NCI-H1105 (cell line): ENCODE measurements at regions not wholly inside any gene's neighbourhood (a gene's known extent, or its start where the extent isn't known, plus 50 kb on each side); places are given as distances from the start of the nearest gene placed in this dataset.
"Not testable (repeated sequence)": the region's sequence is repeated elsewhere in the genome, so short reads cannot be mapped to it uniquely, and the experiment has no call there.

Source experiments
- DNase-seq: peaks from one replicate; lab custom pipeline; 2025; lab: John Stamatoyannopoulos, UW

DNA sequence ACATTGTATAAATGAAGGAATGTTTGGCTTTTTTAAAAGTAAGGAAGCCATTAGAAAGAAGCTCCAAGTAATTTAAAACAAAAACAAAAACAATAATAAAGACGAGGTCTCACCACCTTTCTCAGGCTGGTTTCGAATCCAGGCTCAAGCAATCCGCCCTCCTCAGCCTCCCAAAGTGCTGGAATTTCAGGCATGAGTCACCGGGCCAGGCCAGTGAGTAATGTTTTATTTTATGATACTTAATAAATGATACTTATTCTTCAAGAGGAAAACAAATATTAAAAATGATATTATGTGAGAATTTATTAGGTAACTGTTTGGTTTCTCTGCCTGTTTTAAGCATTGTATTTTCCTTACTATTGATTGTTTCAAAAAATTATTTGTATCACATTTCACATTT is 201.4 kb upstream of the BRINP3 start:
- DNase-seq = no peak

DNA sequence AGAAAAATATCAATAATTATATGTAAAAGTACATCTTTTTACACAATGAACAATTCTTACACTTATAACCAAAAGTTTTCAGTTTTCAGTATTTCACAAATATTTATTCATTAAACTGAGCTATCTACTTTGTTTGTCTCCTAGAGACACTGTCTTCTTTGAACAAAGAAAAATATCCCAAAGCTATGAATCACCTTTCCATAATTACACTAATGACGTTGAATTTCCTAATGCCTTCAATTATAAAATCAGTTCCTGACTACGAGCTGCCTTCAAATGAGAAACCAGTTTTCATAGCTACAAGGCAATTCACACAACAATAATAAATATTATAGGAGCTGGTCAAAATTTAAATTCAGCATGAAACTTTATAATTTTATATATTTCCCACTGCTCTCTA is 201.8 kb upstream of the BRINP3 start:
- no peak for DNase-seq

DNA sequence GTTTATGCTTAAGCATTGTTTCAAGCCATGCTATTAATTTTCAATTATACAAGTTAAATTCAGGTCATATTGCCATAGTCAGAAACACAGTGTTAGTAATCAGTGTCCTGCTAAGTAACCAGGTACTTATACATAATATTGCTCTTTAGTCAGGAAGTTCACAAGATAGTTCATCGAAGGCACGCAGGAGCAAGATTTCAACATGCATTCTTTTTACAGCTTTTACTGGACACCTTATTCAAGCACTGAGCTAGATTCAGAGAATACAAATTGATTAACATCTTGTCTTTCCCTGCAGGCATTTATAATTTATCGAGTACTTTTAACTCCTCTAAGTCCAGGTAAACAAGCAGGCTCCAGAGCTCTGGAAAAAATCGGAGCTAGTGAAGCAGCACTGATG is 202.3 kb upstream of the BRINP3 start:
- DNase-seq = no peak

DNA sequence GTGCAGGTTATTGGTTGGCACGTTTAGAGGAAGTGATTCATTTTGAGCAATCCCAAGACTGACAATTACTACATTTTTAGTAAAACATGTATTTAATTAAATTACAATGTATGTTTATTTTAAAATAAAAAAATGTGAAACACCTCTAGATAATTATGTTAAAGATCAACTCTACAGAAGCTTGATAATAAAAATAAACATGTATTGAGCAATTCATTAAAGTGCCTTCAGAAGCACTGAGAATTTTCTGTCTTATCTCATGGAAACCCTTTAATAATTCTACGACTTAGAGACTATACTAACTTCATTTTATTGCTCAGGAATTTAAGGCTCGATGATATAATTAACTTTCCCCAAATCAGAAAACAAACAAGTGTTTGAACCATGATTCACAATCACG is 208.0 kb upstream of the BRINP3 start:
- DNase-seq = no peak

DNA sequence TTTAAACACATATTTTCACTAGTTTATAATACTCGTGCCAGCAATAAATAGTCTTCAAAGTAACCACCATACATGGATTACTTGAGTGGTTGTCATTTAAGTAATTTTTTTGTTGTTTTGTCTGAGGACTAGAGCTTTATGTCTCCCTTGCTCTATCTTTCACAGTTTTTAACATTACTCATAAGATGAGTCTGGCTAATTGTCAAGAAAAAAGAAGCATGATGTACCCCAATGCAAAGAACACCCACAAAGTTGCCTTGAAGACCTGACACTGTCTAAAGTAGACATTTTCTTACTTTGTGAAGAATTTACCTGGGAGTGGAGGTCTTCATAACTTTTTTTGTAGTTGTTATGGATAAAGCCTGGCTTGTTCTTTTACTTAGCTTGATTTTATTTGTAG is 210.4 kb upstream of the BRINP3 start:
- no peak for DNase-seq

DNA sequence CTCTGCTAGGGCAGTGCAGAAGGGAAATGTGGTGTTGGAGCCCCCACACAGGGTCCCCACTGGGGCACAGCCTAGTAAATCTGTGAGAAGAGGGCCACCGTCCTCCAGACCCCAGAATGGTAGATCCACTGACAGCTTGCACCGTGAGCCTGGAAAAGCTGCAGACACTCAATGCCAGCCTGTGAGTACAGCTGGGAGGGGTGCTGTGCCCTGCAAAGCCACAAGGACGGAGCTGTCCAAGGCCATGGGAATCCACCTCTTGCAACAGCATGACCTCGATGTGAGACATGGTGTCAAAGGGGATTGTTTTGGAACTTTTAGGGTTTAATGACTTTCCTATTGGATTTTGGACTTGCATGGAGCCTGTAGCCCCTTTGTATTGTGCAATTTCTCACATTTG is 220.8 kb upstream of the BRINP3 start:
- DNase-seq = not testable (repeated sequence)

DNA sequence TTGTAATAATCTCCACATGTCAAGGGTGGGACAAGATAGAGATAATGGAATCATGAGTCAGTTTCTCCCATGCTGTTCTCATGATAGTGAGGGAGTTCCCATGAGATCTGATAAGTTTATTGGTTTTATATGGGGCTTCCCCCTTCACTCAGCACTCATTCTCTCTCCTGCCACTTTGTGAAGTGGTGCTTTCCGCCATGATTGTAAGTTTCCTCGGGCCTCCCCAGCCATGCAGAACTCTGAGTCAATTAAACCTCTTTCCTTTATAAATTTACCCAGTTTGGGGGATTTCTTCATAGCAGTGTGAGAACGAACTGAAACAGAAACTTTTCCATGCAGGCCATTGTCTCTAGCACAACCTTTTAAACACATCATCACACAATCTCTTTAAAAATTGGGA is 221.5 kb upstream of the BRINP3 start:
- no peak for DNase-seq

DNA sequence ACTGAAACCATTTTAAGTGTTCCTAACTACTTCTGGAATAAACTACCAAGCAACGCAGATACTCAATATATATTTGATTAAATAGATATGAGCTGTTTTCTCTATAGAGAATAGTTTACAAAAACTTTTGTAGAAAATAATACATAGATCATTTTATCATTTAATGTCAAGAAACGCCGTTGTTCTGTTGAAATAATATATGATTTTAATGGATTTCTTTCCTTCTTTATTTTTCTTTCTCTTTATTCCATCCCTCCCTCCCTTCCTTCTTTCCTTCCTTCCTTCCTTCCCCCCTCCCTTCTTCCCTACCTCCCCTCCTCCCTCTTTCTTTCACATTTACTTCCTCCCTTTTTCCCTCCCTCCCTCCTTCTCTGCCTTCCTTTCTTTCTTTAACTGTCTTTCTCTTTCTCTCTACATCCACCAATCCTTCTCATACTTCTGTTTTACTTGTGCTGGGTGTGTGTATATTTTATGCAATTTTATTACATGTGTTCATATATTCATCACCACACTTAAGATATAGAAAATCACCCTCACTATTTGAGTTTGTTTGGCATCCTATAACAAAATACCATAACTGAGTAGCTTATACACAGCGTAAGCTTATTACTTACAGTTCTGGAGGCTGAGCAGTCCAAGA is 230.9 kb upstream of the BRINP3 start:
- no peak for DNase-seq

DNA sequence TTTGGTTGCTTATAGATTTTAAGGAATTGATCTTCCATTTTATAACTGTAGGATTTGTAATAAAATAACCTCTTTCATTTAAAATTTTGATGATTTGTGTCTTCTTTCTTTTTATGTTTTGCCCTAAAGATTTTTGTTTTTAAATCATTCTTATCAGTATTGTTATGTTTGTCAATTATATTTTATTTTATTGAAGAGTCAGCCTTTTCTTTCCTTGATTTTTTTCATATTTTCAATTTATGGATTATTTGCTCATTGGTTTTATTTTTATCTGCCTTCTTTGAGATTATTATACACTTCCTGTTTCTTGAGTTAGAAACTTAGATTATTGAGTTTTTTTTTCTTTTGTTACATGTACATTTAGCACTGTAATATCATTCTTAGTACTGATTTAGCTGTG is 233.4 kb upstream of the BRINP3 start:
- no peak for DNase-seq

DNA sequence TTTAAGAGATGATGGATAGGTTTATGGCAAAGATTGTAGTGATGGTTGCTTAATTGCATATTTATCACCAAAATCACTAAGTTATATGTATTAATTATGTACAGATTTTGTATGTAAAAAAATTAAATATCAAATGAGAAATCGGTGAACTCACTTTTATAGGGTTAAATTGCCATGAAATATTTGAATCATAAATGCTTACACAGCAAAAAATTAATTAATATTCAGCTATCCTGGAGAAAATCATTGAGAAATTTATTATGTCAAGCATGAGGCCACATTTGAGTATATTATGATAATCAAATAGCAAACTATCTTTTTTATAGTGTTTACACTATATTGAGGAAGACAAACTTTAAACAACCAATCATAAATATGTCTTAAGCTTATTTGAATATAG is 239.4 kb upstream of the BRINP3 start:
- DNase-seq = no peak

DNA sequence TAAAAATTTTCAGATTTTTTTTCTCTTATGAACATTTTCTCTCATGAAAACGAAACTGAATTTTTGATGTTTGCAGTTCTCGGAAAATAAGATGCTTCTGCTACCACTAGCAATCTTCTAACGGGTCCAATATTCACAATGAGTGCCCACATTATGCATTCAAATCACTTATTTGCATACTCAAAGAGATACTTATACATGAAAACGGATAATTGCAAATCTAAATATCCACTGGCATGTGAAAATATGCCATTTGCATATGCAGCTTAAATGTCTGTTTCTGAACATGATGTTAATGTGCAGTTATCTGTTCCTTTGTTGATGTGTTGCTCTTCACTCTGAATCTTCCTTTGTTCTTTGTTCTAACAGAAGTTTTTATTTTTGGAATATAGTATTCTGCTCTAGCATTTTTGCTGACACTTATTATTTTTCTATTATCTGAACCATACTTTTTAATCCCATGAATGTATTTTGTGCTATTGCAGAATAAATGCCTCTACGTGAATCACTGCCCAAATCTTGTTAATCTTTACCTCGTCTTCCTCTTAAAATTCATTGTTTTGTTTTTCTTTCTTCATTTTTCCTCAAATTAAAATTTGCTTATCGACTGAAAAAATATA is 259.4 kb upstream of the BRINP3 start:
- no peak for DNase-seq

DNA sequence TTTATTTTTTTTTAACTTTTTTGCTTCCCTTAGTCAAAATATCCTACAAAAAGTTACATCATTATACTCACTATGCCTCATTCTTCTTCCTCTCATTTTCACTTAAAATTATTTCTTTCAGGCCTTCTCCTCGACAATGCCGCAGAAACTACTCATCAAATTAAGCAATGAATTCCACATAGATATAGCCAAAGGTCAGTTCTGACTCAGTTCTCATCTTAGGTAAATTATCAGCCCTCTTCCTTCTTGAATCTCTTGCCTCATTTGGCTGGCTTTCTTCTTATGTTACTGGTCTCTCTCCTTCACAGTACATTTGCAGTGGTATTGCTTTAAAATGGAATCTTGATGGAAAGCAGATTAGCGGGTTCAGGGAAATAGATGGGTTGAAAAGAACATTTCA is 260.7 kb upstream of the BRINP3 start:
- no peak for DNase-seq

DNA sequence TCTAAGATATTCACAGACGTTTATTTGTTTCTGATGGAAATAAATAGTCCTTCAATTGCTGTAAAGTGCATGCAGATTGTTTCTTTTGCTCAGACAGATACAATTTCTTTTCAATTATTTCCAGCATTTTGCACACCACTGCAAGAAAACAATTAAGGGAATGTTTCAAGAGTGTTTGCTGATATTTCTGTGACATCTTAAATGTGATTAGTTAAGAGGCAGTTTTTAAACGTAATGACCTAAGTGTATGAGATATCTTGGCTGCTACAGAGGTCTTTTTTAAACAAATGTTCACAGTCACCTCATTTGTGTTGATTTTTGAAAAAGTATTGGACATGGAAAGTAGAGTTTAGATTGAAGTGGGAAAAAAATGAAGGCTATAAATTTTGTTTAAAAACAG is 262.3 kb upstream of the BRINP3 start:
- no peak for DNase-seq

DNA sequence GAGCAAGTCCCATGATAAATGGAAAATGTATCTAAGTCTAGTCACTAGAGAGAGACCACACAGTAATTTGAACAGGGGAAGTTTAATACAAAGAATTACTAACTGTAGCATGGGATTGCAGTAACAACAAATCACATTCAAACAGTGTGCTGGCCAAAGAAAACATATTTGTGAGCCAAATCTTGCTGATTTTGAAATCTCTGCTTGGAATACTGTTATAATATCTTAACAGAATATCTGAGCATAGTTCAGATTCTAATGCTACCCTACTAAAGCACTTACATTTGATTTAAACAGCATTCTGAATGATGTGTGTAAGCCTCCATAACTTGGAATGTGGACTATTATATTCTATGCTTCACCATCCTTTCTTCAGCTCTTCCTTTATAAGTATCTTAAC is 270.0 kb upstream of the BRINP3 start:
- no peak for DNase-seq

DNA sequence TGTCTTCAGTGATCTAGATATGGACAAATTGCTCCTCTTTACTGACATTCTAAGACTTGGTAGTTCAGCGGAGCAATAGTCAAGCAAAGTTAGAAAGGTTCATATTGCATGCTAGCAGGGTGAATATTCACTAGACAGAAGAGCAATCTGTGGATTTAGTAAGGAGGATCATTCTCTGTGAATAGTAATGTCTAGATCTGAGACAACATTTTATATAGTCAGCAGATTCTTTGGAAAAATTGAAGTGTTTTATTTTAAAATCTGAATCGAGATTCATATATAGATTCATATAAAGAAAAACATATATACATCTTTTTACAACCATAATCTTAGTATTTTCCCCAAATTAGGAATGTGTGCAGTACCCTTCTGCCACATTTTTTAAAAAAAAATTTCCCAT is 274.5 kb upstream of the BRINP3 start:
- no peak for DNase-seq

DNA sequence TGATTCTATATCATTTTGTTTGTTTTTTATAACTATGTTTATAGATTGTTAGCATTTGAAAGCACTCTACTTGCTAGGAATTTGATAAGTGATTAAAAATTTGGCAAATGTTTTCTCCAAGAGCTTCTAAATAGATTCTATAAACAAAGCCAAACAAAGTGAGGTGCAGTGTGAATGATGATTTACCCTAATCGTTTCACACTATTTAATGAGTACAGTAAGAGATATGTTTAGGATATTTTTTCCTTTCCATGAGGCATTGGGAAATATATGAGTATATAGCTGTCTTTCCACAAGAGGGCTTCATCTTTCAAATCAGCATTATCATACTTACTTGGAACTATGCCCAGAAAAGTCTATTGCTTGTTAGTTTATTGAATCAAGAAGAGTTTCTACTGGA is 277.0 kb upstream of the BRINP3 start:
- peak; percentile 95 for DNase-seq

DNA sequence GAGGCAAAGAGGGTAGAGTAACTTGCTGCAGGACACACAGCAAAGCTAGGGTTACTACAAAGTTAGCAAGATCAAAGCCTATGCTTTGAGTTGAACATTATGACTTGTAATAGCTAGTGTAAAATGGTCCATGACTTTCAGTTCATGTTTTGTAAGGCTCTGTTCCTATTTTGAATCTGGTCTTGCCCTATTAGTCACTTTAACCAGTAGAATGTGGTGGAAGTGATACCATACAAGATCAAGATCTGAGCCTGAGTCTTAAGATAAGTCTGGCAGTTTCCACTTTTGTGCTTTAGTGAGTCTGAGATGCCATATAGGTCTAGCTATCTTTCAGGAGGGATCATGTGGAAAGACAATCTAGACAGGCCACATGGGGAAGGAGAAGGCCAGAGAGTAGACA is 282.1 kb upstream of the BRINP3 start:
- DNase-seq = no peak

DNA sequence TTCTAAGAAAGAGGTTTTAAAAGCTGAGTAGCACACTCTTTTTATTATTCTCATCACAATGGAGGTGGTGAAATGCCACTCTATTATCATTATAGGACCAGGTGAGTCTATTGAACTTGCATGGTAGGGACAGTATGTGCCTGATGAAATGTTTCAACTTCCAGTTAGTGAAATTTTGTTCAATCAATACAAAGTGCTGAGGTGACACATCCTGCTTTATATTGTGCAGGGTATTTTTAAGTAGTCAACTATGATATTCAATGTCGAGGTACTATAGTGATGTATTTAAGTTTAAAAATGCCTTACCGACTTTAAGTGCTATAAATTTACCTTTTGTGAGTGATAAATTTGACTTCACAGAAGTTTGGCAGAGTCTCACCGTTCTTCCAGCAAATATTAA is 284.7 kb upstream of the BRINP3 start:
- no peak for DNase-seq

DNA sequence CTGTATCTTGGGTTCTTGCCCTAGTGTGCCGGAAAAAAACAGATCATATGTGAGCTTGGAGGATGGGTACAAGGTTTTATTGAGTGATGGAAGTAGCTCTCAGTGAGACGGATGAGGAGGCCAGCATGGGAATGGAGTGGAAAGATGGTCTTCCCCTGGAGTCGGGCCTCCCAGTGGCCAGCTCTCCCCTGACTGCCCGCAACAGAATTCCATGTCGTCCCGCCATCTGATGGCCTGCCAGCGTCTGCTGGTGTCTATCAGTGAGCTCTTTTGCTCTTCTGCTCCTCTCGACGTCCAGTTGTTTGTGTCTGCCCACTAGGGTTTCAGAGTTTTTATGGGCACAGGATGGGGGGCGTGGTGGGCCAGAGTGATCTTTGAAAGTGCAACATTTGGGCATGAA is 315.2 kb upstream of the BRINP3 start:
- no peak for DNase-seq

DNA sequence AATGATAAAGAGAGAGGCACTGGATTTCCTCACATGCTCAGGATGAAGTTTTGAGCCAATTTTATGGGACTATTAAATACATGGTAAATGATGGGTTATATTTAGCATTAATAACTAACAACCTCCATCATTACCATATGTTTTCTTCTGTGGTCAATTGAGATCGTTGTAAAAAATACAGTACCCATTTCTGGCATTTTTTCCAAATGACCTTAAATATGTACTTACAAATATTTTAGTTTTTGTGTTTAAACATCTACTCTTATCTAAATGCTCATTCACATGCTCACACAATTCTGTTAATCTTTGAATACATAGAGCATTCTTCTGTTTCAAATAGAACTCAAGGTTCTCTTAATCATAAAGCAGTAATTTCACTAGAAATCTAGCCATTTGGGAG is 330.0 kb upstream of the BRINP3 start:
- DNase-seq = no peak

DNA sequence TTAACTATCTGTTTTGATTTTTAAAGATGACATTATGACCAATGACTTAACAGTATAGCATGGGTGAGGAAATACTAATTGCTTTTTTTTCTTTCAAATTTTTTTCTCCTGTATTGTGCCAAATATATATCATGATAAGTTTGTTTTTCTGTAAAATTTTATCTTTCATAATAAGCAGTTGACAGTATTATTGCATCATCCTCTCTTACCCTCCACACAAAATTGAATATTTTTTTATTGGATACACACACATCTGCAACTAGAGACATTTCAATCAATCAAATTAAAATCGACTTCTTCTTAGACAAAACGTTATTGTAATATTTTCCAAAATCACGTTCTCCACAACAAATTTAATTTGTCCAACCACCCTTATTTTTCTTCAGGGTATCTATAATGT is 330.4 kb upstream of the BRINP3 start:
- DNase-seq = no peak

DNA sequence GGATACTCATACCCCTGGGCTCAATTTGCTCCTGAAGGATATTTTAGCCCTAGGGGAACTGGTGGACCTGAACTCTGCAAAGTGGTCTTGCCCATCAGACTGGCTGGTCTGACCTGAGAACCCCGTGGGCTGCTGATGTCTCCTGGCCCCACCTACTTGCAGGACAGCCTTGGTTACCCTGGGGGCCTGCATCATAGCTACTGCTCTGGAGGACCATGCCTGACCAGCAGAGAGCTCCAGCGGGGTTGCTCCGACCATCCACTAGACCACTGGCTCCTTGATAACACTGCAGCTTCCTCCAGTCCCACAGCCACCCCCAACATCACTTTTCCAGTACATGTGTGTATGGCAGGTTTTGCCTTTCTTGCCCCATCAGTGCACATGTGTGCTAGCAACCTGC is 331.6 kb upstream of the BRINP3 start:
- DNase-seq = no peak

DNA sequence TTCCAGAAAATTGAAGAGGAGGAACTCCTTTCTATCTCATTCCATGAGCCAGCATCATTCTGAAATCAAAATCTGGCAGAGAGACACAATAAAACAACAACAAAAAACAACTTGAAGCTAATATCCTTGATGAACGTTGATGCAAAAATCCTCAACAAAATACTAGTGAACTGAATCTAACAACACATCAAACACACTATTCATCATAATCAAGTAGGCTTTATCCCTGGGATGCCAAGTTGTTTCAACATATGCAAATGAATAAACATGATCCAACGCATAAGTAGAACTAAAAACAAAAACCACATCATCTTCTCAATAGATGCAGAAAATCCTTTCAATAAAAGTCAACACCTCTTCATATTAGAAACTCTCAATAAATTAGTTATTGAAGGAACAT is 335.3 kb upstream of the BRINP3 start:
- no peak for DNase-seq

DNA sequence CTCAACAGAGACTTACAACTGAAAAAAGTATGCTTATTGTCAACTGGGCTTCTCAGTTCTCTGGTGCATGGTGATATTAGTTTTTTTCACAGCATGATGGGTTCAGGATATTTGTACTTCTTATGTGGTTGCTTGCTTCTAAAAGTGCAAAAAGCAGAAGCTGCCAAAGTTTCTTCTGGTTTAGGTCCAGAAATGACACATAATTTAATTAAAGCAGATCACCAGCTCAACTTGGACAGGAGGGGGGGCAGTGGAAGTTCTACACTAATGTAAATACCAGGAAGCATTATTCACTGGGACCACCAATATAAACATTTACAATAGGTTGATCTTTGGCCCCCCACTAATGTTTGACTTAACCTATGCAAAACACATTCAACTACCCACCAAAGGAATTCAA is 354.8 kb upstream of the BRINP3 start:
- DNase-seq = no peak

DNA sequence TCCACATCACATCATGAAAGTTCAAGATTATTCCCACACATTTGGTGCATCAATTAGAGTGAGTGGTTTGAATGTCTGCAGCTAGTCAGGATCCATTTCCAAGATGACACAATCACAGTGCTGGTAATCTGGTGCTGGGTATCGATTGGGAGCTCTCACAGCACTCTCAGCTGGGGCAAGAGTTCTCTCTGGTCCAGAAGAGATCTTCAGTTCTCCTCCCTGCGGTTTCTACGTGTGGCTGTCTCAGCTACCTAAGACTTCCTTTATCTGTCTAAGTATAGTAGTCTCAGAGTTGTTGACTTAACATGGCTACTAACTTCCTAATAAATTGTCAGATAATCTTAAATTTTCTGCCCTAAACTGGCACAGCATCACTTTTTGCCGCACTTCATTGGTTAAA is 358.0 kb upstream of the BRINP3 start:
- no peak for DNase-seq
